Caco-2 (cell line): ENCODE measurements at regions not wholly inside any gene's neighbourhood (a gene's known extent, or its start where the extent isn't known, plus 50 kb on each side); places are given as distances from the start of the nearest gene placed in this dataset.
A peak's percentile ranks its signal among the peaks of the same experiment; 100 is the strongest.

ENCODE experiments used
- BruUV-seq: library from RNA; stranded (reverse); fragments of 400-500 nt; replicated peaks from 2 replicates; lab custom pipeline; 2021; lab: Mats Ljungman, UMichigan
- CTCF ChIA-PET: fragments of 300-600 bp; sonication (Branson Sonifier 250); formaldehyde crosslinking; loops from one replicate; lab custom pipeline; 2022; ENCODE audit warnings: antibody characterized with exemption; lab: Charles Lee
- POLR2A ChIA-PET: fragments of 300-600 bp; sonication (Branson Sonifier 250); formaldehyde crosslinking; loops from one replicate; lab custom pipeline; 2022; ENCODE audit warnings: antibody characterized with exemption; lab: Charles Lee
- DNase-seq, 2 experiments: peaks; one replicate each; pipeline versions ENCODE4 v3.0.0 to v3.0.0-alpha.2; 2020 to 2022
- H3K27me3 ChIP-seq: replicated peaks from 2 replicates; pipeline ENCODE4 v1.6.0; 2011; ENCODE audit warnings: low read length; ENCODE audit not compliant: control insufficient read depth, insufficient read depth
- H3K36me3 ChIP-seq: 2 replicates; pipeline ENCODE4 v1.5.1; 2011; ENCODE audit warnings: low read length; ENCODE audit not compliant: control insufficient read depth, insufficient read depth
- H3K4me1 ChIP-seq: fragments of 250-450 bp; sonication (Bioruptor Pico); 2 replicates; pipeline ENCODE4 v1.5.1; 2020; ENCODE audit warnings: mild to moderate bottlenecking
- H3K4me3 ChIP-seq: 2 replicates; pipeline ENCODE4 v1.5.1; 2011; ENCODE audit warnings: low read depth, mild to moderate bottlenecking, control low read depth, low read length
- H3K9me3 ChIP-seq: fragments of 250-450 bp; sonication (Bioruptor Pico); 2 replicates; pipeline ENCODE4 v1.5.1; 2020; ENCODE audit warnings: mild to moderate bottlenecking, moderate library complexity
- H3K27ac Mint-ChIP-seq: one replicate; pipeline ENCODE4 v1.8.0; 2022; ENCODE audit warnings: mixed read lengths; ENCODE audit not compliant: unreplicated experiment
- H3K27me3 Mint-ChIP-seq: one replicate; pipeline ENCODE4 v1.8.0; 2022; ENCODE audit warnings: mixed read lengths; ENCODE audit not compliant: insufficient read depth, unreplicated experiment
- H3K36me3 Mint-ChIP-seq: one replicate; pipeline ENCODE4 v1.8.0; 2022; ENCODE audit warnings: mild to moderate bottlenecking, mixed read lengths; ENCODE audit not compliant: insufficient read depth, unreplicated experiment
- H3K4me1 Mint-ChIP-seq: one replicate; pipeline ENCODE4 v1.8.0; 2022; ENCODE audit warnings: low read depth, mixed read lengths; ENCODE audit not compliant: unreplicated experiment
- H3K4me3 Mint-ChIP-seq: one replicate; pipeline ENCODE4 v1.8.0; 2022; ENCODE audit warnings: mild to moderate bottlenecking, moderate library complexity, mixed read lengths; ENCODE audit not compliant: unreplicated experiment
- H3K9me3 Mint-ChIP-seq: one replicate; pipeline ENCODE4 v1.8.0; 2022; ENCODE audit warnings: mixed read lengths; ENCODE audit not compliant: unreplicated experiment
- CTCF ChIP-seq, 2 experiments: fragments of 200-600 bp in 1 of 2; IDR thresholded peaks; 1 replicate in 1 of 2; 2 replicates in 1 of 2; pipeline versions ENCODE4 v1.5.1 to v1.8.0; 2011 to 2022; ENCODE audit warnings: antibody characterized with exemption in 1 of 2, control low read depth in 1 of 2, inconsistent platforms in 1 of 2, low read depth in 1 of 2, low read length in 1 of 2, mild to moderate bottlenecking in 1 of 2, moderate library complexity in 1 of 2; ENCODE audit not compliant: insufficient read depth in 1 of 2, severe bottlenecking in 1 of 2, unreplicated experiment in 1 of 2
- intact Hi-C: fragments of 100-400 bp; cut with micrococcal nuclease; formaldehyde crosslinking; loops from one replicate; pipeline ENCODE4 v1.10.0; 2022; ENCODE audit not compliant: unreplicated experiment

GRCh38 chr14:100644784-100645183 is 57.6 kb upstream of the BEGAIN start:
- POLR2A ChIA-PET = no interaction called here
- Histone ChIP-seq H3K9me3 (no peaks in the 10 kb centered on the region), H3K36me3 (no peaks in the 10 kb centered on the region), H3K27me3 (no peaks in the 10 kb centered on the region), H3K4me3 (no peak overlapping the region), H3K4me1 (no peaks in the 10 kb centered on the region)
- H3K27me3 Mint-ChIP-seq = peaks cover 11% of the 10 kb centered on the region
- BruUV-seq = no TSS peak
- CTCF ChIA-PET = interaction anchor here (1.2 to 2.6 kb wide), 4 partner anchors 14 to 261 kb away, joined by 4 to 64 read pairs (median 36); no protein-coding TSS in a partner anchor
- intact Hi-C loops = loop anchor here (1.0 to 10.0 kb wide), 3 partner anchors 100 to 261 kb away; no protein-coding TSS in a partner anchor
- no peak for TF ChIP-seq CTCF (IDR thresholded peaks at IDR 0.05; ENCODE audit: insufficient read depth in 1 of 2, low read depth in 1 of 2, low read length in 1 of 2, severe bottlenecking in 1 of 2, unreplicated experiment in 1 of 2)
- no peak for DNase-seq
- no peaks in the 10 kb centered on the region for H3K9me3 Mint-ChIP-seq
- H3K4me3 Mint-ChIP-seq = no peak overlapping the region
- H3K4me1 Mint-ChIP-seq = no peaks in the 10 kb centered on the region
- no peaks in the 10 kb centered on the region for H3K36me3 Mint-ChIP-seq
- H3K27ac Mint-ChIP-seq = no peak overlapping the region

- Histone ChIP-seq H3K4me3 (no peak overlapping the region), H3K27me3 (no peaks in the 10 kb centered on the region), H3K4me1 (no peaks in the 10 kb centered on the region), H3K36me3 (no peaks in the 10 kb centered on the region), H3K9me3 (no peaks in the 10 kb centered on the region)
- peak; percentile 76 to 78 for TF ChIP-seq CTCF (IDR thresholded peaks at IDR 0.05; ENCODE audit: insufficient read depth in 1 of 2, low read depth in 1 of 2, low read length in 1 of 2, severe bottlenecking in 1 of 2, unreplicated experiment in 1 of 2)
- peaks cover 11% of the 10 kb centered on the region for H3K27me3 Mint-ChIP-seq
- intact Hi-C loops = loop anchor here (1.0 to 10.0 kb wide), 3 partner anchors 101 to 262 kb away; no protein-coding TSS in a partner anchor
- no peak overlapping the region for H3K4me3 Mint-ChIP-seq
- BruUV-seq = no TSS peak
- H3K9me3 Mint-ChIP-seq = no peaks in the 10 kb centered on the region
- peak; percentile 78 to 86 for DNase-seq
- no peaks in the 10 kb centered on the region for H3K4me1 Mint-ChIP-seq
- H3K36me3 Mint-ChIP-seq = no peaks in the 10 kb centered on the region
- ChIA-PET CTCF (interaction anchor here (0.7 to 2.6 kb wide), 20 partner anchors 11 to 350 kb away, joined by 3 to 64 read pairs (median 4); no protein-coding TSS in a partner anchor), POLR2A (no interaction called here)
- no peak overlapping the region for H3K27ac Mint-ChIP-seq
These were observed 58.2 kb upstream of the BEGAIN start for GRCh38 chr14:100645196-100645981.

GRCh38 chr14:100645982-100646314 is 58.7 kb upstream of the BEGAIN start:
- H3K4me3 Mint-ChIP-seq = no peak overlapping the region
- no peaks in the 10 kb centered on the region for H3K9me3 Mint-ChIP-seq
- no peak overlapping the region for H3K27ac Mint-ChIP-seq
- H3K36me3 ChIP-seq = no peaks in the 10 kb centered on the region
- no peaks in the 10 kb centered on the region for H3K4me1 ChIP-seq
- H3K27me3 Mint-ChIP-seq = peaks cover 11% of the 10 kb centered on the region
- H3K4me1 Mint-ChIP-seq = no peaks in the 10 kb centered on the region
- POLR2A ChIA-PET = no interaction called here
- no peak for DNase-seq
- CTCF ChIA-PET = interaction anchor here (0.7 to 2.6 kb wide), 20 partner anchors 10 to 351 kb away, joined by 3 to 64 read pairs (median 4); no protein-coding TSS in a partner anchor
- no TSS peak for BruUV-seq
- no peak for TF ChIP-seq CTCF (IDR thresholded peaks at IDR 0.05; ENCODE audit: insufficient read depth in 1 of 2, low read depth in 1 of 2, low read length in 1 of 2, severe bottlenecking in 1 of 2, unreplicated experiment in 1 of 2)
- intact Hi-C loops = loop anchor here (1.0 to 10.0 kb wide), 3 partner anchors 101 to 263 kb away; no protein-coding TSS in a partner anchor
- H3K27me3 ChIP-seq = no peaks in the 10 kb centered on the region
- H3K9me3 ChIP-seq = no peaks in the 10 kb centered on the region
- no peaks in the 10 kb centered on the region for H3K36me3 Mint-ChIP-seq
- no peak overlapping the region for H3K4me3 ChIP-seq
